ENCODE measurements at regions not wholly inside any gene's neighbourhood (a gene's known extent, or its start where the extent isn't known, plus 50 kb on each side); places are given as distances from the start of the nearest gene placed in this dataset.
"Not testable (repeated sequence)": the region's sequence is repeated elsewhere in the genome, so short reads cannot be mapped to it uniquely, and the experiment has no call there.

GRCh38 chr10:16117305-16117695 is 257.0 kb upstream of the MINDY3 start:
- no peak for DNase-seq

GRCh38 chr10:16119445-16119844 is 259.1 kb upstream of the MINDY3 start:
- DNase-seq, result no peak

GRCh38 chr10:16120563-16120962 is 260.3 kb upstream of the MINDY3 start:
- DNase-seq, result no peak

- DNase-seq, result no peak
Measured at GRCh38 chr10:16141499-16141898, 281.2 kb upstream of the MINDY3 start.

- no peak for DNase-seq
Measured at GRCh38 chr10:16146993-16147392, 286.7 kb upstream of the MINDY3 start.

GRCh38 chr10:16155834-16156233 is 281.0 kb upstream of the PTER start:
- no peak for DNase-seq

GRCh38 chr10:16156681-16157080 is 280.1 kb upstream of the PTER start:
- DNase-seq, result no peak

- DNase-seq, result not testable (repeated sequence)
Measured at GRCh38 chr10:16165067-16165466, 271.7 kb upstream of the PTER start.

- DNase-seq, result no peak
Measured at GRCh38 chr10:16182144-16182543, 254.7 kb upstream of the PTER start.

- no peak for DNase-seq
Measured at GRCh38 chr10:16182688-16183087, 254.1 kb upstream of the PTER start.

GRCh38 chr10:16184096-16184597 is 252.7 kb upstream of the PTER start:
- DNase-seq, result no peak

- no peak for DNase-seq
Measured at GRCh38 chr10:16184906-16185305, 251.9 kb upstream of the PTER start.

- DNase-seq, result no peak
Measured at GRCh38 chr10:16186564-16186963, 250.2 kb upstream of the PTER start.

- no peak for DNase-seq
Measured at GRCh38 chr10:16187161-16187560, 249.6 kb upstream of the PTER start.

- no peak for DNase-seq
Measured at GRCh38 chr10:16192337-16192736, 244.5 kb upstream of the PTER start.

GRCh38 chr10:16193241-16193640 is 243.6 kb upstream of the PTER start:
- DNase-seq, result no peak

- DNase-seq, result no peak
Measured at GRCh38 chr10:16195178-16195769, 241.5 kb upstream of the PTER start.

- no peak for DNase-seq
Measured at GRCh38 chr10:16195894-16196293, 240.9 kb upstream of the PTER start.

- no peak for DNase-seq
Measured at GRCh38 chr10:16199216-16199615, 237.6 kb upstream of the PTER start.

GRCh38 chr10:16223618-16224017 is 213.2 kb upstream of the PTER start:
- not testable (repeated sequence) for DNase-seq

GRCh38 chr10:16227674-16228073 is 209.1 kb upstream of the PTER start:
- no peak for DNase-seq

GRCh38 chr10:16231176-16231575 is 205.6 kb upstream of the PTER start:
- DNase-seq, result no peak

GRCh38 chr10:16231734-16232435 is 204.9 kb upstream of the PTER start:
- DNase-seq, result no peak

GRCh38 chr10:16232441-16232840 is 204.4 kb upstream of the PTER start:
- no peak for DNase-seq

GRCh38 chr10:16234916-16235315 is 201.9 kb upstream of the PTER start:
- no peak for DNase-seq
